ENCODE measurements at regions not wholly inside any gene's neighbourhood (a gene's known extent, or its start where the extent isn't known, plus 50 kb on each side); places are given as distances from the start of the nearest gene placed in this dataset.
"Not testable (repeated sequence)": the region's sequence is repeated elsewhere in the genome, so short reads cannot be mapped to it uniquely, and the experiment has no call there.

DNA sequence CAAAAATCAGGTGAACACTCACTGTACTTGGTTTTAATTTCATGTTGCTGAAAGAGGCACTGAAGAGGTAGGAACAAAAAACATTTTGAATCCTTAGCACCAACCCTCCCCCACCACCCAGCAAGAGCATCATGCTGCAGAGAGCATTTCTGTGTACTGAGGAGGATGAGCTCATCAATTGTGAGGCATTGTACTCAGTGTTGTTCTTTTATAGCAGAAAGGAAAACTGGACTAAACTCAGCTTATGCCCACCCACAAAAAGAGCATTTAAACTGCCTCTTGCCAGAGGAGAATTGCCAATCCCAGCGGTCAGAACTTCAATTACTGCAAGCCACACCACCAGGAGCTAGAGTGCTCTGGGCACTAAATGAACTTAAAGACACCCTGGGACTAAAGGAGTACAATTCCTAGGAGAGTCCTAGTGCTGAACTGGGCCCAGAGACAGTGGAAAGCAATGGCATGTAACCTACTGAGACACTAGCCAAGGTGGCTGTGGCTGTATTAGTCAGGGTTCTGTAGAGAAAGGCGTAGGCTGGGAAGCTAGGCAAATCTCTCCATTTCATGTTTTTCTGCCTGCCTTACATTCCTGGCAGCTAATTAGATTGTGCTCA lies 280.7 kb upstream of the KLHL4 start:
- DNase-seq: no peak

DNA sequence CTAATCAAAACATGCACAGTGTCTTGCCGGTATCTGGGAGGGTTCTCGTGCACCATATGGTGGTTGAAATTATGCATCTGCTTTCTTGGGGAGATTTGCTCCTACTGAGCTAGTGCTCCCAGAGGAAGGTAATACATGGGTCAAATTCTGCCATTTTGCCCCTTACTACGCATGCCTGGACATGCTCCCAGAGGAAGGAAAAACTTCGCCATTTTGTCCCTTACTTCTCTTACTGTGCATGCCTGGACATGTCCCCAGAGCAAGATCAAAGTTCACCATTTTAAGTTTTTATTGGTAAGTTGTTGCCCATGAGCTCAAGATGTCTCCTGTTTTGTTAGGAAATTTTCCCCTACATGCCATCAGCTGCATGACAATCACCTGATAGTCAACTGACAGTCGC lies 252.1 kb upstream of the KLHL4 start:
- no peak for DNase-seq

DNA sequence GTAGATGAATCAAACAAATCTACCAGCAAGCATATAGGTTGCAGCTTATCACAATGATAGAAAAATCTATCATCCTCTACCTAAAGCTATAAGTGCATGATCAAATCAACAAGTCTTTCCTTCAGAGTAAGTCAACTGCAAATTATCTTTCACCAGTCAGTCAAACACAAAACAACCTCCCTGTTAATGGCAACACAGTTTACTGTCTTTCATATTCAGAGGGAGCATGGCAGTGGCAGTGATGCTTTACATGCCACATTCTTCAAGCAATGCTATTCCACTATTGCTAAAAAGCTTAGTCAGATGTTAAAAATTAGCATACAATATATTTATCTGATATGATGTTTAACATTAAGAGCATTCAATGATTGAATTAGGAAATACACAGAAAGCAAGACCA lies 245.1 kb upstream of the KLHL4 start:
- no peak for DNase-seq

DNA sequence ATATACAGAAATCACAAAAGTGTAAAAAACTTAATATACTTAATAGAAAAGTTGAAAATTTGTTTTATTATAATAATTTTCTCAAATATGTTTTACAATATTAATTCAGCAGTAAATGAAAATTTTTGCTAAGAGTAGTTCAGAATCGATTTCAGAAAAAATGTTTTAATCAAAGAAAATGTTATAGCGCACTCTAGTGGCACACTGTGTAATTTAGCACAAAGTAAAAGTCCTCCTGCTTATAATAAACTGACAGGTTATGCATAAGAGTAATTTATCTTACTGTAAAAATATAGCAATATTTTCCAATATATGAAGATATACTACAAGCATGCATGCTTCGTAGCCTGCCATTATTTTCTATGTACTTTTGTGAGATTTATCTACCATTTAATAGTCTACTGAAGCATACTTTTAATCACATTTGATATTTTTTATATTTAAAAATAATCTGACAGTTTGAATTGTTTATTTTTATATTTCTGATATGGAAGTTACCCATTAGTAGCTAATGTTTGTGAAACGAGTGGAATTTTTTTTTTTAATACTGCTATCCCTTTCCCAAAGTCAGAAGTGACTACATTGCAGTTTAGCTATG lies 217.9 kb upstream of the KLHL4 start:
- DNase-seq: no peak

DNA sequence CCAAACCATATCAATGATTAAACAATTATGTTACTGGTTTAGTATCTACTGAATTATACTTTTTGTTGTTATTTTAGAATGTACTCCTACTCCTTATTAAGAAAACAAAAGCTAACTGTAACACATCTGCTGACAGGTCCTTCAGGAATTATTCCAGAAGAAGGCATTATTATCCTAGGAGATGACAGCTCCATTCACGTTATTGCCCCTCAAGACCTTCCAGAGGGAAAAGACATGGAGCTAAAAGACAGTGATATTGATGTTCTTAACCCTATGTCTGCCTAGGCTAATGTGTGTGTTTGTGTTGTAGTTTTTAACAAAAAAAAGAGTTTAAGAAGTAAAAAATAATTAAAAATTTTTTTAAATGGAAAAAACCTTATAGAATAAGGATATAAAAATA lies 206.8 kb upstream of the KLHL4 start:
- DNase-seq: no peak

DNA sequence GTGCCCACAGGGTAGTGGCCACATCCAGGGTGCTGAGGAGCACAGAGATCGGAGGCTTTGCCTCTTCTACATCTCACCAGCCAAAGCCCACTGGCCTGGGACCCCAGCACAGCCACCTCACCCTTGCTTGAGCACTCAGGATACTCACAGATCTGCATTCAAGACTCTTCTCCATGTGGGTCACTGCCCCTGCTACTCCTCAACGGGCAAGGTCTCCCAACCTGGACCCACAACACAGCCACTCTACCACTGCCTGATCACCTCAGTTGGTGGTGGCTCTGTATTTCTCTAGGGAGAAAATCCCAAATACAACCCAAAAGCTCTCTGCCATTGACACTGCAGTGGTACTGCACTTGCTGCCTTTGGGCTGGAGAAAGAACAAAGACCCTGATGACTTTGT lies 190.3 kb upstream of the KLHL4 start:
- DNase-seq: no peak

DNA sequence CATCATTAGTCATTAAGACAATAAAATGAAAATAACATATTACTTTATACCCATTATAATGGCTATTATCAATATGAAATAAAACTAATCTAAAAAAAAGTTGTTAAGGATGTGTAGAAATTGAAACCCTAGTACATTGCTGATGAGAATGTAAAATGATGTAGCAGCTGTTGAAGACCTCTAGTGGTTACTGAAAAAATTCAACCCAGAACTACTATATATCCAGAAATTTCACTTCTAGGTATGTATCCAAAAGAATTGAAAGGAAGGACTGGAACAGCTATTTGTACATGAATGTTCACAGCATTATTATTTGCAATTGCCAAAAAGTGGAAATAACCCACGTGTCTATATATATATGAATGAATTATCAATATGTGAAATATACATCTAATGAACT lies 180.3 kb upstream of the KLHL4 start:
- DNase-seq: no peak

DNA sequence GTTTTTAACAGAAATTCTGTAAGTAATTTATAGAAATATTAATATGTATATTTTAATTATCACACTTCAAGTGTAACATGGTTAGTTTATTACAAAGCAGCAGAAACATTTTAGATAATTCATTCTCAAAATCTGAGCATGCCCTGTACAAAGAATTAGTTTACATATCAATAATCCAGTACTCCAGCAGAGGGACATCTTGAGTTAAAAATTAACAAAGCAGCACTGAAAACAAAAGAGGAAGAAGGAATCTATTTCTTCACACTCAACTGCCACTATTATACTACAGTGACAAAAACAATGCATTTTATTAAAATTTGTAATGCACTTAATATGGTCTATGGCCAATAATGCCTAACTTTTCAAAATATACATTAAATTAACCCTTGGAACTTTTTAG lies 179.1 kb upstream of the KLHL4 start:
- peak in 1 of 2 donors; percentile 30 for DNase-seq

DNA sequence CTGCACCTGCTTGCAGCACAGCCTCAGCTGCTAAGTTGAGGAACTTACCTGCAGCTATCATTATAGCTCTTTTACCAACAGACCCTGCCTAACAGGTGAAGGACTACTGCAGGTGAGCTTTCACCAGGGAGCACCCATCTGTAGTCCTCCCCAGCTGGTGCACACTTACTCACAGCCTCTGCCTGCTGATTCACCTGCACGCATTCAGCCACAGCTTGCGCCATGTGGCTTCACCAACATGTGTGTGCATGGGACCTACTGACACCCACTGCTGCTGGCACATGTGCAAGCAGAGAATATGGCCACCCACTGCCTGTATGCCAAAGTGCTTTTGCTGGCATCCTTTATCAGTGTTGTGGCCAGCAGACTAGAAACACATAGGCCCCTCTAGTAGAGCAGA lies 146.7 kb upstream of the KLHL4 start:
- DNase-seq: no peak

DNA sequence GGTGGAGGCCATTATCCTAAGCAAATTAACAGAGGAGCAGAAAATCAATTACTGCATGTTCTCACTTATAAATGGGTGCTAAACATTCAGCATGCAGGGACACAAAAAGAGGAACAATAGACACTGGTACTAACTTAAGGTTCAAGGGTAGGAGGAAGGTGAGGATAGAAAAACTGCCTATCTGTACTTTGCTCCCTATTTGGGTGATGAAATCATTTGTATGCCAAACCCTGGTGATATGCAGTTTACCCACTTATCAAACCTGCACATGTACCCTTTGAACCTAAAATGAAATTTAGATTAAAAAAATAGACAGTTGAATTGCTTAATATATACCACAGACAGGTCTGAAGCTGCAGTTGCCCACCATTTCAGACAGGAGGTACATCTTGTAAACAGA lies 143.3 kb upstream of the KLHL4 start:
- no peak for DNase-seq

DNA sequence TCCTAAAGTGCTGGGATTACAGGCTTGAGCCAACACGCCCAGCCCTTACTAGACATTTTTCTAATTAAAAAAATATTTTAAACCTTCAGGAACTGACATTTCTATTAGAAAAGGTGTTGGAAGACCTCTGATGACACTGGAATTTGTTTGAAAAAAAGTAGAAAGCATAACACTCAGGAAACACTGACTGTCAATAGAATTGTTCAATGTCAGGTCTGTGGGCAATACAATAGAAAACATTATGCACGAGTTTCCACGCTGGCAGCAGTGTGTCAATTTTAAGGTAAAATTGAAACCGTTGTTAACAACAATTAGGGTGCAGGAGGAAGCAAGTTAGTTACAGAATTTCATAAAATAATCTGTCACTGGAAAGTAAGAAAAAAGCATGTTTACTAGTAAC lies 140.7 kb upstream of the KLHL4 start:
- DNase-seq: no peak

DNA sequence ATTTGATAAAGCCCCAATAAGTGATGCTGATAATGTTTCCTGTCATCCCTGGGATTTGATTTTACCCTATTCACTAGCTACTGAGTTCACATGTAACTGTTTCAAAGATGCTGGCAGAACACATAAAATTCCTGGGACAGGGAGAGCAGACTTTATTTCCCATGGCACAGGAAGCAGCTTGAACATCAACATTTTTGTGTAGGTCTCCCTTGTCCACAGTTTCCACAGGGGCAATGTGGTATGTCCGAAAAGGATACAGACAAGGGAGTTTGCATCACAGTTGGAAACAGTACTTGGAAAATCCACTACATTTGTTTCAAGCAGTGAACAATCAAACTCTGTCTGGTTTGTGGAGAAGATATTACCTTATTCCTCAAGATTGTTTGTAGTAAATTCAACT lies 129.2 kb upstream of the KLHL4 start:
- no peak for DNase-seq

DNA sequence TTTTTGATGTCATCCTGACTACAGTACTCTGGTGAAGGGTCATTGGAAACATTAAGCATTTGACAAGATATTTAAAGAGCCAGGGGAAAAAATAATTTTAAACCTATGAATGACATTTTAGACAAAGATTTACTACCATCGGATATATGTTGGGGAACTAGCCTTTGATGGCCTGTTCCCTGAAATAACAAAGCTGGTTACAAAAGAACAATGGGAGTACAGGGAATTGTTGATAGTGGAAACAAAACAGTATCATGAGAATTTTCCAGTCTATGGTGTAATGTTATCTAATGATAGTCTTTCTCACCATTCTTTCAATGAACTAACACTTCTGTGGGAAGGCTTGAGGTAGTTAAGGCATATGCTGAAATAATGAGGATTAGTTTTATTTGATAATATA lies 125.9 kb upstream of the KLHL4 start:
- no peak for DNase-seq

DNA sequence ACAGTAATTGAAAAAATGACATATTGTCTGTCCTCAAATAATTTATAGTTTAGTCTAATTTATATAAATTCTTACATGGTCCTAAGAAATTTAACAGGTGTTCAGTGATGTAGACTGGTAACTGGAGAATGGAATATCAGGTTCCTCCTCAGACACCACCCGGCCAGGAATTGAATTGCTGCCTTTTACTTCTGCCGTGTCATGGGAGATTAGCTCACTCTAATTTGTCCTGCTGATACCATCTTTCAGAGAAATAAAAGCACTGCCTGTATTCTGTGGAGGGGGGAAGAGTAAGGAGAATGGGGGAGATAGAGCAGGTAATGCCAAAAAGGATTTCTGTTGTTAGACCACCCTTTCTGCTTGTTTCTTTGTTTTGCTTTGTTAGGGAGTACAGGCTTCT lies 125.2 kb upstream of the KLHL4 start:
- DNase-seq: no peak

DNA sequence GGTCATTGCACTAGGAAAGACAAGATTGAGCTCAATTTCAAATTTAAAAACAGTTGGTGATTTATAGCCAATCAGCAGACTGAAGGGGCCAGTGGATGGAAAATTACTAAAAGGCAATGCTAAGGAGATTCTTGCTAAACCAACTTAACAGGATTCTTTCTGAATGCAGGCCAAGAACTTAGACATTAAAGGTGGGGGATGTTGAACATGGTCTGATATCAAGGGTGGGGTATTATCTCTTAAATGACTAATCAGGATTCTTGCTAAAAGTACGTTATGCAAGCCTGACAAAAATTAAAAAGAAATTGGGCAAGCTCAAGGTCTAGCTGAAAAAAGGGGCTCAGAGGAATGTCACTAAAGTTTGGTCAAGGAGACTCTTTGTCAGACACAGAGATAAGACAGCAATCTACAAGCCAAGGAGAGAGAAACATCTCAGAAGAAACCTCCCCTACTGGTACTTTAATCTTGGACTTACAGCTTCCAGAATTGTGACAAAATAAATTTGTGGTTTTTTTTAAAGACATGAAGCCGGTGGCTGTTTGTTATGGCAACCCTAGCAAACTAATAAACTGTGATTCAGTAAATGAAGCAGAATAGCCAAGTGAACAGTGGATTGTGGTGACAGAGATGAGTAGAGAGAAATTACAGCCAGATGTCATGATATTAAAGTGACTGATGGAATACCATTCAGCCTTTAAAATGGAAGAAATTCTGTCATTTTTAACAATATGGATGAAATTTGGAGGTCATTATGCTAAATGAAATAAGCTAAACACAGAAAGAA lies 120.3 kb upstream of the KLHL4 start:
- DNase-seq: no peak

DNA sequence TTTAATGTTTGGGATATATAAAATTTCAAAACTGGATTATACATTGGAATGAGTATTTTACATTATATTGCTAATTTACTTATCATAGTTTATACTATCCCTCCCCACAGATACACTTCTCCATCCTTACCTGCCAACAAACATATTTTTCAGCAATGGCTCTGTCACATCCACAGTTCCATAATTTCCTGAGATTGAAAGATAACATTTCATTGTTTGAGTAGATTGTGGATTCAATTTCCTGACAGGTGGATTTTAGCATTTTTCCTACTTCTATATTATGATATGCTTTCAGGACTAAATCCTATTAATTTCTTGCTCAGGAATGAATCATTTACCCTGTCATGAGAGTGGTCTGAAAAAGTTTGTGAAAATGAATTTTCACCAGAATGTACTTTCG lies 115.3 kb upstream of the KLHL4 start:
- no peak for DNase-seq

DNA sequence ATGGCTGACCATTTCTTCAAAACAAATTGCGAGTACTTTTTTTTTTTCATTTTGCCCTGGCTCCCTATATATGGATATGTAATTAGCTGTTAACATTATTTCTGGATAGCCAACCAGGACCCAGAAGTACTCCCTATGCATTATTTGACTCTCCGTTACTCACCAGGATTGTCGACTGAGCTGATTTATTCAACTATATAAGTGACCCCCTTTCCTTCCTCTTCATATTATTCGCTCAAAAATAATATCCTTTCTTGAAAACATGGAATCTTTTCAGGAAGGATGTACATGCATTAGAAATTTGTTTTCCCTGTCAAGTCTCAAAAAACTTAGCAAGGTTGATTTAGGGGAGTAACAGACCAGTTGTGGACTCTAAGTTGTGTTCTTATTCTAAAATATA lies 114.1 kb upstream of the KLHL4 start:
- no peak for DNase-seq

DNA sequence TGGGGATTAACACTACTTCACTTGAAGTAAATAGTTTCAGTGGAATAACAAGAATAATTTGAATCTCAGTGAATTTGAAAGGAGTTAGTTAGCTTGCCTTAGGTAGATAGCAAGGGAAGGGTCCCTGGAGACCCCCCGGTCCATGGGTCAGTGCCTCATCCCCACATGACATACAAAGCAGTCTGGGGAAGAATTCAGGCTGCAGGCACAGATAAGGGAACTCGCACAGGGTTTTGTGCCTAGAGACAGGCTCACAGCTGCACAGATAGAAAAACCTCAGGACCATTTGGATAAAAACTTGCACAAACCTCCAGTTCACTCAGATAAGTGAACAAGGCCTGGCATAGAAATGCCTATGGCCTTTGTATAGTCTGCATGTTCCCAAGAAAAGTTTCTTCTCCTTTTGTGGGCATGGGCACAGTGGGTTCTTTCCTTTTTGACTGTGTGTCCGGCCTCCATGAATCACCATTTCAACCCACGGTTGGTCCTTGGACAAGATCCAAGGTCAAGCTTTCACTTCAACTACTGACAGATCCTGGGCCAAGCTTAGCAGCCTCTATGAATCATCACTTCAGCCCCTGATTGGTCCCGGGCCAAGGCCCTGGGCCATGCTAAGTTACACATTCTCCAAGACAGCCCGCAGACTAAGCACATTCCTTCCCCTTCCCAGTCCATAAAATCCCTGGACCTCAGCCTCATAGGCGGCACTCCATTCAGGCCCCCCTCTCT lies 108.3 kb upstream of the KLHL4 start:
- DNase-seq: no peak

DNA sequence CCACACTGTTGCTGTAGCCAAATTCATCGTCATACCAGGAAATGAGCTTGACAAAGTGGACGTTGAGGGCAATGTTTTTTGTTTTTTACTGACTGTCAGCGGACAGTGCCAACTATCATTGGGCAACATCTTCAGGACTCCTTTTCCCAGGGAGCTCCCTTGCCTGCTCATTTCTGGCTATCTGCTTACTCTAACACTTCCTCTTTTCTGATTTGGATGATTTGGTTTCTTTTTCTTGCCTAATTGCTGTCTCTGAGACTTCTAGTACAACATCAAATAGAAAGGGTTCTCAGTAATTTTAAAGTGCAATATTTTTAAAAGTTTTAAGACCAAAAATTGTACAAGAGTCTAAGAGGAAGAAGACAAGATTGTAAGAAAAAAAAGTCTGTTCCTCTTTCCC lies 92.0 kb upstream of the KLHL4 start:
- DNase-seq: no peak

DNA sequence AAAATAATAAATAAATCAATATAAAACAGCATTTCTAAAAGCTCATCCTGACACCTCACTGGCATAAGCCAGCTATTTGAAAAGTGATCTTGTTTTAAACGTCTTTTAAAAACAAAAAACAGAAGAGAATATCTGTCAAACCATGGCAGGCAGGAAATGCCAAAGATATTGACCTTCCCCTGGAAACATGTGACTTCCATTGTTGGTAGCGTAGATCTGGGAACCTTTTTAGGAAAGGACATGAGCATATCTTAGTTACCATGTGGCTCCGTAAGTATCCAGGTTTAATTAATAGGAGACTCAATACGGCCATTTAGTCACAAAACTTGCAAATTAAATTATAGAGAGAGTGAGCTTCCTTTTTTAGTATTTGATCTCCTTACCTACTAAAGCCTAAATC lies 83.0 kb upstream of the KLHL4 start:
- no peak for DNase-seq

DNA sequence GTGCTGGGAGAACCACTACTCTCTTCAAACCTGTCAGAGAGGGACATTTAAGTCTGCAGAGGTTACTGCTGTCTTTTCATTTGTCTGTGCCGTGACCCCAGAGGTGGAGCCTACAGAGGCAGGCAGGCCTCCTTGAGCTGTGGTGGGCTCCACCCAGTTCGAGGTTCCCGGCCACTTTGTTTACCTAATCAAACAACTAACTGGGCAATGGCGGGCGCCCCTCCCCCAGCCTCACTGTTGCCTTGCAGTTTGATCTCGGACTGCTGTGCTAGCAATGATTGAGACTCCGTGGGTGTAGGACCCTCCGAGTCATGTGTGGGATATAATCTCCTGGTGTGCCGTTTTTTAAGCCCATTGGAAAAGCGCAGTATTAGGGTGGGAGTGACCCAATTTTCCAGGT lies 69.0 kb upstream of the KLHL4 start:
- not testable (repeated sequence) for DNase-seq

DNA sequence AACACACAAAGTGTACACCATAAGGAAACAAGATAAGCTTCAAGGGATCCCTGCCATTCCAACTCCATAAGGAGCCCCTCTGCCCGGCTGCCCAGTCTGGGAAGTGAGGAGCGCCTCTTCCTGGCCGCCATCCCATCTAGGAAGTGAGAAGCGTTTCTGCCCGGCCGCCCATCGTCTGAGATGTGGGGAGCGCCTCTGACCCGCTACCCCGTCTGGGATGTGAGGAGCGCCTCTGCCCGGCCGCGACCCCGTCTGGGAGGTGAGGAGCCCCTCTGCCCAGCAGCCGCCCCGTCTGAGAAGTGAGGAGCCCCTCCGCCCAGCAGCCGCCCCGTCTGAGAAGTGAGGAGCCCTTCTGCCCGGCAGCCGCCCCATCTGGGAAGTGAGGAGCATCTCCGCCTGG lies 51.8 kb upstream of the KLHL4 start:
- DNase-seq: not testable (repeated sequence)
